ENCODE measurements at regions not wholly inside any gene's neighbourhood (a gene's known extent, or its start where the extent isn't known, plus 50 kb on each side); places are given as distances from the start of the nearest gene placed in this dataset.

GRCh38 chr19:29269641-29270040 is 56.7 kb upstream of the UQCRFS1 start:
- no peak for DNase-seq (ENCODE audit: low spot score)
- H3K4me1 Mint-ChIP-seq: peaks cover 30% of the 10 kb centered on the region
- POLR2A ChIA-PET: no interaction called here
- 0 out of 2 replicates have a peak, but pooled peaks cover 2% of the 10 kb centered on the region for H3K36me3 Mint-ChIP-seq
- H3K4me3 Mint-ChIP-seq: no peak overlapping the region
- H3K27me3 Mint-ChIP-seq (ENCODE audit: low read depth): peaks cover 5% of the 10 kb centered on the region
- ATAC-seq: no peak
- H3K9me3 Mint-ChIP-seq: peaks cover 8% of the 10 kb centered on the region
- no peak for TF ChIP-seq USF2 (CRISPR knock-in tag; IDR thresholded peaks at IDR 0.05)
- TF ChIP-seq ATF6 (CRISPR knock-in tag; IDR thresholded peaks at IDR 0.05): no peak
- no peak for TF ChIP-seq JAZF1 (CRISPR knock-in tag; IDR thresholded peaks at IDR 0.05)
- H3K27ac Mint-ChIP-seq: no peak overlapping the region
- CTCF ChIA-PET: interaction anchor here (1.1 to 3.2 kb wide), 5 partner anchors 21 to 259 kb away, joined by 4 to 20 read pairs (median 6); no protein-coding TSS in a partner anchor

- POLR2A ChIA-PET: no interaction called here
- peaks cover 5% of the 10 kb centered on the region; the same call in 1 of the 2 replicates for H3K27me3 Mint-ChIP-seq (ENCODE audit: low read depth)
- no peak overlapping the region for H3K27ac Mint-ChIP-seq
- H3K36me3 Mint-ChIP-seq: 0 out of 2 replicates have a peak, but pooled peaks cover 2% of the 10 kb centered on the region
- H3K4me3 Mint-ChIP-seq: no peak overlapping the region
- peaks cover 30% of the 10 kb centered on the region for H3K4me1 Mint-ChIP-seq
- H3K9me3 Mint-ChIP-seq: peaks cover 8% of the 10 kb centered on the region
- no peak for ATAC-seq
- CTCF ChIA-PET: no interaction called here
- no peak for DNase-seq (ENCODE audit: low spot score)
- TF ChIP-seq ESRRA (CRISPR knock-in tag; IDR thresholded peaks at IDR 0.05; ENCODE audit: borderline replicate concordance) (no peak), GABPB1 (CRISPR knock-in tag; IDR thresholded peaks at IDR 0.05) (no peak), ATF3 (CRISPR knock-in tag; conservative IDR thresholded peaks at IDR 0.05) (no peak), HMGA2 (CRISPR knock-in tag; IDR thresholded peaks at IDR 0.05) (no peak), FOXJ3 (CRISPR knock-in tag; IDR thresholded peaks at IDR 0.05; ENCODE audit: borderline replicate concordance) (no peak), ERG (CRISPR knock-in tag; IDR thresholded peaks at IDR 0.05) (no peak), ZSCAN18 (CRISPR knock-in tag; IDR thresholded peaks at IDR 0.05) (no peak), ATF6 (CRISPR knock-in tag; IDR thresholded peaks at IDR 0.05) (no peak), CDX4 (CRISPR knock-in tag; IDR thresholded peaks at IDR 0.05; ENCODE audit: borderline replicate concordance) (no peak), RELA (CRISPR knock-in tag; IDR thresholded peaks at IDR 0.05; ENCODE audit: borderline replicate concordance) (no peak), NR2C2 (CRISPR knock-in tag; IDR thresholded peaks at IDR 0.05) (no peak), CTCF (IDR thresholded peaks at IDR 0.05) (no peak), ELF4 (CRISPR knock-in tag; IDR thresholded peaks at IDR 0.05; ENCODE audit: low read depth) (no peak), STAT6 (CRISPR knock-in tag; conservative IDR thresholded peaks at IDR 0.05; ENCODE audit: low read depth) (no peak), ZNF425 (CRISPR knock-in tag; conservative IDR thresholded peaks at IDR 0.05) (no peak)
Measured at GRCh38 chr19:29271341-29271740, 58.4 kb upstream of the UQCRFS1 start.

Measured in WTC11 (cell line).